Gastrocnemius medialis (tissue), 4 donors: ENCODE measurements at regions not wholly inside any gene's neighbourhood (a gene's known extent, or its start where the extent isn't known, plus 50 kb on each side); places are given as distances from the start of the nearest gene placed in this dataset.

Experiments used
- ATAC-seq, 2 donors: fragments of 150-250 bp; one replicate each; pipeline ENCODE4 v1.9.1; 2016
- DNase-seq, 2 donors: peaks; one replicate each; pipeline ENCODE4 v3.0.0-alpha.2; 2019
- H3K27ac ChIP-seq, 4 donors: fragments of 200-600 bp; sonication (generic); 1 replicate in 1 of 4; 2 replicates in 3 of 4; pipeline ENCODE4 v1.5.1; 2016 to 2018; ENCODE audit warnings: mild to moderate bottlenecking in 2 of 4, moderate library complexity in 1 of 4
- H3K27me3 ChIP-seq, 3 donors: fragments of 200-600 bp; sonication (generic) in 2 of 3; 1 replicate in 1 of 3; 2 replicates in 2 of 3; pipeline versions ENCODE4 v1.5.1 to v1.6.0; 2016 to 2019; ENCODE audit warnings: mild to moderate bottlenecking in 1 of 3, moderate library complexity in 1 of 3
- H3K36me3 ChIP-seq, 2 donors: fragments of 200-600 bp; sonication (generic) in 1 of 2; one replicate each; pipeline ENCODE4 v1.5.1; 2017 to 2018
- H3K4me1 ChIP-seq, 2 donors: fragments of 200-600 bp; sonication (generic) in 1 of 2; one replicate each; pipeline ENCODE4 v1.5.1; 2016 to 2017; ENCODE audit warnings: mild to moderate bottlenecking in 2 of 2
- H3K4me3 ChIP-seq, 4 donors: fragments of 200-600 bp; sonication (generic) in 3 of 4; 1 replicate in 1 of 4; 2 replicates in 3 of 4; pipeline ENCODE4 v1.5.1; 2016 to 2019; ENCODE audit warnings: mild to moderate bottlenecking in 2 of 4
- H3K9me3 ChIP-seq, 3 donors: fragments of 200-600 bp; sonication (generic) in 2 of 3; 1 replicate in 1 of 3; 2 replicates in 2 of 3; pipeline ENCODE4 v1.5.1; 2016 to 2019
- POLR2A ChIP-seq, 2 donors: fragments of 450-650 bp; IDR thresholded peaks; one replicate each; pipeline ENCODE4 v1.6.1; 2017; ENCODE audit warnings: antibody characterized with exemption in 2 of 2, mild to moderate bottlenecking in 2 of 2, moderate library complexity in 2 of 2
- in situ Hi-C, 4 donors: fragments of 200-750 bp; cut with MboI; loops; one replicate each; pipeline versions ENCODE4 v1.15.0 to v1.8.0; 2017; ENCODE audit warnings: low sequenced_read_pairs in 4 of 4
- intact Hi-C: fragments of 100-400 bp; cut with DNase I; formaldehyde crosslinking; loops from one replicate; pipeline ENCODE4 v1.15.1; 2023; ENCODE audit warnings: low total_unique reads
- TF ChIP-seq, protein P1 (sequence below), 5 experiments: fragments of 450-650 bp in 3 of 5; fragments of 200-600 bp in 2 of 5; sonication (generic) in 2 of 5; IDR thresholded peaks in 4 of 5; conservative IDR thresholded peaks in 1 of 5; 1 replicate in 4 of 5; 2 replicates in 1 of 5; pipeline ENCODE4 v1.5.1; 2016 to 2019; ENCODE audit warnings: antibody characterized with exemption in 5 of 5, mild to moderate bottlenecking in 3 of 5, moderate library complexity in 3 of 5

DNA sequence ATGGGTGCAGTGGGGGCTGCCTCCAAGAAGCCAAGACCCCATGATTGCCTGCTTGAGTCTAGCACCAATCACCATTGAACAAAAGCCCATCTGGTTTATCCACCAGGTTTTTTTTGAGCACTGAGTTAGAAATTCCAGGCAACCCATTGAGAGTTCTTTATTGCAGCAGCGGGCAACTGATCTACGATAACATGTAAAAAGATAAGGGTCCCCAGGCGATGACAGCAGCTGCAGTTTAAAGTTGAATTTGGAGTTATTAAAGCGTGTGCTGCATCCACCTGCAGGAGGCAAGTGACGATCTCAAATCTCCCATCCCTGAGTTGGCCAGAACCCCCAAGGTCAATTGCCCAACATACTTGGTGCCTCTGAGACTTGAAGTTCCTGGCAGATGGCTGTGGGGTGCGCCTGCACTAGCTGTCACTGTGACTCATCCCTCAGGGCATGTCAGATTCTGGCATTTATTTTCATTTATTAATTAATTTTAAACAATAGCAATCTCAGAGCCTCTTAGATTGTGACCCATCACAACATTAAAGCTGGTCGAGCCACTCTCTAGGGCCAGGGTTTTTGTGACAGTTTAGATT, 290.4 kb upstream of the SULF2 start:
- Histone ChIP-seq H3K27ac (no peak overlapping the region), H3K4me3 (no peak overlapping the region), H3K4me1 (no peaks in the 10 kb centered on the region), H3K9me3 (no peaks in the 10 kb centered on the region), H3K36me3 (no peaks in the 10 kb centered on the region), H3K27me3 (no peaks in the 10 kb centered on the region)
- in situ Hi-C loops = no loop called here
- no peak for TF ChIP-seq POLR2A (IDR thresholded peaks at IDR 0.05)
- TF ChIP-seq, protein P1, sequence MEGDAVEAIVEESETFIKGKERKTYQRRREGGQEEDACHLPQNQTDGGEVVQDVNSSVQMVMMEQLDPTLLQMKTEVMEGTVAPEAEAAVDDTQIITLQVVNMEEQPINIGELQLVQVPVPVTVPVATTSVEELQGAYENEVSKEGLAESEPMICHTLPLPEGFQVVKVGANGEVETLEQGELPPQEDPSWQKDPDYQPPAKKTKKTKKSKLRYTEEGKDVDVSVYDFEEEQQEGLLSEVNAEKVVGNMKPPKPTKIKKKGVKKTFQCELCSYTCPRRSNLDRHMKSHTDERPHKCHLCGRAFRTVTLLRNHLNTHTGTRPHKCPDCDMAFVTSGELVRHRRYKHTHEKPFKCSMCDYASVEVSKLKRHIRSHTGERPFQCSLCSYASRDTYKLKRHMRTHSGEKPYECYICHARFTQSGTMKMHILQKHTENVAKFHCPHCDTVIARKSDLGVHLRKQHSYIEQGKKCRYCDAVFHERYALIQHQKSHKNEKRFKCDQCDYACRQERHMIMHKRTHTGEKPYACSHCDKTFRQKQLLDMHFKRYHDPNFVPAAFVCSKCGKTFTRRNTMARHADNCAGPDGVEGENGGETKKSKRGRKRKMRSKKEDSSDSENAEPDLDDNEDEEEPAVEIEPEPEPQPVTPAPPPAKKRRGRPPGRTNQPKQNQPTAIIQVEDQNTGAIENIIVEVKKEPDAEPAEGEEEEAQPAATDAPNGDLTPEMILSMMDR (IDR thresholded peaks at IDR 0.05 in 4 of 5, conservative IDR thresholded peaks at IDR 0.05 in 1 of 5) = no peak
- ATAC-seq (no peak), DNase-seq (no peak)
- intact Hi-C loops = no loop called here

DNA sequence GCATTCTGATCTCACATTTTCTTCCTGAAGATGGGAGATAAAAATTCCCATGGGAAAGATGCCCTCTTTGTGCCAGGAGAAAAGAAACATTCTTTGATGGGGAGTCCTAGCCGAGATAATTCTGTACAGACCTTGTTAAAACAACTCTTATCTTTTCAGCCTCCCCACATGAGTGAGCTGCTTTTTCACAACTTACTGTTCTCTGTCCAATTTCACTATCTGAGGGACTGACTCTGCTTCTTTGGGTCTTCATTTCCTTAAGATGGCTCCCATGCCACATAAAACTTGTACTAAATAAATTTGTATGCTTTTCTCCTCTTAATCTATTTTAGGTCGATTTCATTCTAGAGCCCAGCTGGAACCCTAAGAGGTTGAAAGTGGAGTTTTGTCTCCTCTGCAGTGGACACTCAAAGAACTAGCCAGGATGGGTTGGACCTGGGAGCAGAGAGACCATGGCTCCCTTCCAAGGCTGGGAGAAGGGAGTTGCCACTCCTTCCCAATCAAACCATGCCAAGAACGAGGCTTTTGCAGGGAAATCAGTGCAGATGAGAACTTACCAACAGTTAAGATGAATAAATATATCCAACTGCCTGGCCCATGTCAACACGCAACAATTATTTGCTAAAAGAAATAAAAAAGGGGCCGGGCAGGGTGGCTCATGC, 285.8 kb upstream of the SULF2 start:
- in situ Hi-C loops (no loop called here), intact Hi-C loops (no loop called here)
- TF ChIP-seq, protein P1 (IDR thresholded peaks at IDR 0.05 in 4 of 5, conservative IDR thresholded peaks at IDR 0.05 in 1 of 5) = no peak
- TF ChIP-seq POLR2A (IDR thresholded peaks at IDR 0.05) = no peak
- no peaks in the 10 kb centered on the region for H3K27me3 ChIP-seq
- ATAC-seq = no peak
- H3K4me3 ChIP-seq = no peak overlapping the region
- no peak for DNase-seq
- no peaks in the 10 kb centered on the region for H3K4me1 ChIP-seq
- H3K27ac ChIP-seq = no peak overlapping the region
- no peaks in the 10 kb centered on the region for H3K9me3 ChIP-seq
- H3K36me3 ChIP-seq = no peaks in the 10 kb centered on the region

DNA sequence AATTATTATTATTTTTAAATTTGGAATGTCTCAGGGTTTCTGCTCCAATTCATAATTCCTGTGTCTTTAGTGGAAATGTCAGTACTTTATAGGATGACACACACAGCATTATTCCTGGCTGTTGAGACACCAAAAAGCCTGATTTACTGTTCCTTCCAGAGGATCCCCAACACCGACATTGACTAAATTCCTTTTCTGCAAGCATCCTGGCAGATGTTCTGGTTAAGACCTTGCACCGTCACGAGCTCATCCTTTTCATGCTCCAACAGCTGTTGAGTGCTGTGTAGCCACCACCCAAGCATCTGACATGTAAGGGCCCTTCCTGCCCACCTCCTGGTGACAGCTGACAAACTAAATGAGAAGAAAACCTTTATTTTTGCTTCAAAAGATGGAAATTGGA, 284.3 kb upstream of the SULF2 start:
- H3K4me3 ChIP-seq = no peak overlapping the region
- H3K27me3 ChIP-seq = no peaks in the 10 kb centered on the region
- in situ Hi-C loops = no loop called here
- no peak for ATAC-seq
- intact Hi-C loops = no loop called here
- H3K36me3 ChIP-seq = no peaks in the 10 kb centered on the region
- no peaks in the 10 kb centered on the region for H3K4me1 ChIP-seq
- TF ChIP-seq POLR2A (IDR thresholded peaks at IDR 0.05) = no peak
- TF ChIP-seq, protein P1 (IDR thresholded peaks at IDR 0.05 in 4 of 5, conservative IDR thresholded peaks at IDR 0.05 in 1 of 5) = no peak
- H3K9me3 ChIP-seq = no peaks in the 10 kb centered on the region
- H3K27ac ChIP-seq = no peak overlapping the region
- no peak for DNase-seq

DNA sequence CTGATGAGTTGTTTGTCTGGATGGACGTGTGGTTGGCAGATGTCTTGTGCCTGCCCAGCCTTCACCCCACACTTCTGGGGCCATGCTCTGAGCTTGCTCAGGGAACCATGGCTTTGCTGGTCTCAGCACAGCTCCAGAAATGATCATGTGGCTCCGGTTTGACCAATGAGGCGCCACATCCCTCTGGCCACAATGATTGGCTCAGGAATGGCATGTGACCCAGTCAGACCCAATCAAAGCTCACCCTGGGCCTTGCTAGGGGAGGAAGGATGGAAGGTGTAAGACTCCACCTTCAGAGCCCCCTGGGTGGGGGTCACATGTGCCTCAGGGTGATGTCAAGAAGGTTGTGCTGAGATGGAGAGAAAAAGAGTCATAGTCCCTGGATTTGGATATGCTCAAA, 281.6 kb upstream of the SULF2 start:
- DNase-seq (no peak), ATAC-seq (no peak)
- in situ Hi-C loops = no loop called here
- Histone ChIP-seq H3K4me3 (no peak overlapping the region), H3K9me3 (no peaks in the 10 kb centered on the region), H3K4me1 (no peaks in the 10 kb centered on the region), H3K36me3 (no peaks in the 10 kb centered on the region), H3K27ac (no peak overlapping the region), H3K27me3 (no peaks in the 10 kb centered on the region)
- no peak for TF ChIP-seq POLR2A (IDR thresholded peaks at IDR 0.05)
- TF ChIP-seq, protein P1 (IDR thresholded peaks at IDR 0.05 in 4 of 5, conservative IDR thresholded peaks at IDR 0.05 in 1 of 5) = no peak
- intact Hi-C loops = no loop called here

DNA sequence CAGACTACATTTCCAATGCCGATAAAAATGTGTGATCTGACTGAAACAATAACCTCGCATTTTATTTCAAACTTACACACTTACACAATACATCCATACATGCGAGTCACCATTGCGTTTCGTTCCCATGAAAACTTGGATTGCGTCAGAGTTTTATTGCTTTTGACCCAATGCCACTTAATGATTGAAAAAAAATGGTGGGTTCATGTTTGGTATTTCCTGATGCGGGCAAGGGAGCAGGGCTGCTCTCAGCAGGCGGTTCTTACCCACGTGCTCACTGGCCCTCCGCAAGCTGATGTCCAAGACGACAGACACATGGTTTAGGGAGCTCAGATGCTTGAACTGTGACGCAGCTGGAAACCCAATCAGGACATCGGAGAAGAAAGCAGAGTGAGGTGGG, 281.0 kb upstream of the SULF2 start:
- no peak overlapping the region for H3K27ac ChIP-seq
- no peak for DNase-seq

More for the DNA sequence above, 281.0 kb upstream of the SULF2 start:
- intact Hi-C loops = no loop called here
- Histone ChIP-seq H3K27me3 (no peaks in the 10 kb centered on the region), H3K9me3 (no peaks in the 10 kb centered on the region), H3K4me3 (no peak overlapping the region), H3K36me3 (no peaks in the 10 kb centered on the region), H3K4me1 (no peaks in the 10 kb centered on the region)
- TF ChIP-seq, protein P1 (IDR thresholded peaks at IDR 0.05 in 4 of 5, conservative IDR thresholded peaks at IDR 0.05 in 1 of 5) = no peak
- no peak for TF ChIP-seq POLR2A (IDR thresholded peaks at IDR 0.05)
- in situ Hi-C loops = no loop called here
- ATAC-seq = no peak
